HG03095 (cell line): ENCODE measurements at regions not wholly inside any gene's neighbourhood (a gene's known extent, or its start where the extent isn't known, plus 50 kb on each side); places are given as distances from the start of the nearest gene placed in this dataset.

ENCODE experiments used
- ATAC-seq: cut with Tn5 transposase; IDR thresholded peaks from one replicate; pipeline ENCODE4 v1.9.1; 2021; ENCODE audit warnings: moderate library complexity; ENCODE audit not compliant: unreplicated experiment

DNA sequence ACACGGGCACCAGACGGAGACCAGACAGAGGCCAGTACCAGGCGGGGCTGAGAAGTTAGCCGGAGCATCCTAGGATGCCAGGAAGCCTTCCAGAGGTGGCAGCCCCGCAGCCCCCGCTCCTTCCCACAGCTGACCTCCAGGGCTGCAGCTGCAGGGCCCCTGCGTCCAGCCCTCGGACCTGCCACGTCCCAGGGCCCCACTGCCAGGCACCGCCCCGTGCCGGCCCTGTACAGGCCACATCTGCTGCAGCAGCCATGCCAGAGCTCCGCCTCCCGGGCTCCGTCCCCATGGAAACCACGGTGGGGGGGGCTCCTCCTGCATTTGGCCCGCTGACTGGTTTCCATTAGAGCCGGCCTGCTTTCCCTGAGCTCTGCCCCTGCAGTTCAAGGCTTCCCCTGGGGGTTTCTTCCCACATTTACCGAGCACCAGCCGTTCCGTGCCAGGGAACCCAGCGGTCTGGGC, 62.5 kb upstream of the PPARA start:
- ATAC-seq: no peak

DNA sequence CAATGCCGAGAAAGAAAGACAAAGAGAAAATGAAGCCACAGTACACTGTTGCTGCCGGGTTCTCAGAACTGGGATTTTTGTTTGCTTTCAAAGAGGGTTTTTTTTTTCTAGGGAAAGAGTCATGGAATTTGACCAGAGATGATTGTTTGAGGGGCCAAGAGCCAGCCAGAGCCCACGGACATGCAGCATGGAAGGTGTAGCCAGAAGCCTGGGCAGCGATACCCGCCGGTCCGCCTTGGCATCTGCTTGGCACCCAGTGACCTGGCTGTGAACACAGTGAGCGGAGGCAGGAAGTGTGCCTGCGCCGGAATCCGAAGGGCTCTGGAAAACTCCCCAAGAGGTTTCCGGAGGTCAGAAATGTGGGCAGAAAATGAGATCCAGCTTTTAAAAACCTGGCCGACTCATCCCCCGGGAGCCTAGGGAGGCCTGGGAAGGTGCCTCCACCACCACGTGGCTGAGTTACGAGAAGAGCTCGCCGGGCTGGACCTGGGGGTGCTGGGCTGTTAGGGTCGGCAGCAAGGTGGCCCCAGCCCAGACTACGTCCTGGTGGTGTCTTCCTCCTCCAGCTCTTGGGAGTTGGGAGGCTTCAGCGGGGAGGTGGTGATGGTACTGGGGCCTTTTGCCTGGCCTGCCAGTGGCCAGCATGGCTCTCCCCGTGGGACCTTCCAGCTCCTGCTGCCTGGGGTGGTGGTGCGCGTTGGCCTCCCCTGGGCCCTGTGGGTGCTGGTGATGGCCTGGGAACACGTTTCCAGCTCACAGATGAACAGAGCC, 61.6 kb upstream of the PPARA start:
- no peak for ATAC-seq

DNA sequence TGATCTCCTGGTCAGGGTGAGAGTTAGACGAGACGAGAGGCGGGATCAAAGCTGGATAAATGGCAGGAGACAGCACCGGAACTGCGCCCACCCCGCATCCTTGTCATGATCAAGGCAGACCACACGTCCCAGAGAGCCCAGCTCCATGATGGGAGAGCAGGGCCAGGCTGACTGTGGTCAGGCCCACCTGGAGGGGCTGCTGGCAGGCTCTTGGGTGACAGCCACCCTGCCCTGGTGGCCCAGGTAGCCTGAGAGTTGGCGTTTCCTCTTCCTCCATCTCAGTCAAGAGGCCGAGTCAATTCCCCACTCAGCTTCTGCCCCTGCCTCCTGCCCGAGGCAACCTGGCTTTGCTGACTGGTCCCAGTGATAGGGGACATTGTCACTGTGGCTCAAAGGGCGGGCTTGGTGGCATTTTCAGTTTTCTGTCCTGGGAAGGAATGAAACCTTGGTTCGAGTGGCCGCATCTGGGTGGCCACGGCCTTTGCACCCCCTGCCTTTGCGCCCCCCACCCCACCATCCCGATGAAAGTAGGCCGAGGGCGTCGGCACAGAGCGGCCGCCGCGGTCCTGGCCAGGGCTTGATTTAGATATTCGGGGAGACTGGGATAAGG, 60.8 kb upstream of the PPARA start:
- no peak for ATAC-seq

DNA sequence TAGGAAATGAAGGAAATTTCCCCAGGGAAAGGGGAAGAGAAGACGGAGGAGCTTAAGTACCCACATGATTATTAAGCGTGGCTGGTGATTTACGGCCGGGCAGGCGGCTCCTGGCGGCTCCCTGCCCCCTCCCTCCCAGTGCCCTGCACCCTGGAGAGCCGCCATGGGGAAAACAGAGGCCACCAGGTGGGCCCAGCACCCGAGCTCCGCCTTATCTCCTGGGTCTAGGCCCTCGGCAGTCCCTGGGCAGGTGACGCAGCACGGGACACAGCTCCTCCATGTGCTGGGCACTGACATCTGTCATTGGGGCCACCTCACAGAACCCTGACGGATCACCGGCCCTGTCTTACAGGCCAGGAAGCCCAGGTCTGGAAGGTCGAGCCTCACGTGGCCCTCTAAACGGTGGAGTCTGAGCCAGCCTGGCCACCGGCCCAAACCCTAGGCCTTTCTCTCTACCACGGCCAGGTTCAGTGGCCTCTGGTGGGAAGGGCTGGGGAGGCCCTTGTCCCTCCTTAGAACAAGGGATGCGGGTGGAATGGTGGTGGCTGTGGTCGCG, 60.2 kb upstream of the PPARA start:
- ATAC-seq: no peak

DNA sequence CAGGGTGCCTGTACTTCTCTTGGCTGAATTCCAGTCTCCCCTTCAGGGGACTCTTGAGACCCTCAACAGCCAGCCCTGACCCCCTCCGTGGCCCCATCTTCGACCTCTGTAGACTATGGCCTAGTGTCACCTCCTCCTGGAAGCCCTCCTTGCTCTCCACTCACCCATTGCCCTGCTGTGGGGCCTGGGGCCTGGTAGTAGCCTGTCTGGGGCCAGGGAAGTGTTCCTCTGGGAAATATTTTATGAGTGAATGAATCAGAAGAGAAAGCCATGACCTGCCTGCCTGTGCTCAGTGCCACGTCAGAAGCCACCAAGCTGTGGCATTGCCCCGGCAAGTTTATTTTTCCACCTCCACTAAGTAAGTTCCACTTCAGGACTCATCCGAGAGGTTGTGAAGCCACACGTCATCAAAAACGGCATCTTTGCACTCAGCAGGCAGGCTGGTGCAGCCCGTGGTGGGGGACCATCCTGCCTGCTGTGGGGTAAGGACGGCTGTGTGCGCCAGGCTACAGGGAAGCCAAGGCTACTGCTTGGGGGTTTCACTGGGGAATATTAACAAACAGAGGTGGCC, 59.6 kb upstream of the PPARA start:
- ATAC-seq: no peak

DNA sequence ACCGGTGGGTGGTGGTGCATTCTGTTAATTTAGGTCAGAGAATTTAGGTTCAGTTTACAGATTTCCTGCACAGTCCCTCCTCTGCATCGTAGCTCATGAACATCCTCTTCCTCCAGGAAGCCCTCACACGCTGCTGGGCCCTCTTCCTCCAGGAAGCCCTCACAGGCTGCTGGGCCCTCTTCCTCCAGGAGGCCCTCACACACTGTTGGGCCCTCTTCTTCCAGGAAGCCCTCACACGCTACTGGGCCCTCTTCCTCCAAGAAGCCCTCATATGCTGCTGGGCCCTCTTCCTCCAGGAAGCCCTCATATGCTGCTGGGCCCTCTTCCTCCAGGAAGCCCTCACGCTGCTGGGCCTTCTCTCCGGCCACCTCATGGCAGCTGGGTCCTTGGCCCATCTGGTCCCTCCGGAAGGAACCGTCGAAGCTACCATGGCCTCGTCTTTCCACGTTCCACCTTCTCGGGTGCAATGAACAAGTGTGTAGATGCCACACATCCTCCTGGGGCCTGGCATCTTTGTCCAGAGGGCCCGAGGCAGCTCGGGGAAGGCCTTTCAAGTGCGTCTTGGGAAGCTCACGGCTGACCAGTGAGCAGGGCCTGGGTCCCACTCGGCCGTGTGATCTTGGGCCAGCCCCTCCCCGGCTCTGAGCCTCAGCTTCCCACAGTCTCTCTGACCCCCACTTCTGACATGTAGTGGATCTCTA, 58.9 kb upstream of the PPARA start:
- ATAC-seq: no peak

DNA sequence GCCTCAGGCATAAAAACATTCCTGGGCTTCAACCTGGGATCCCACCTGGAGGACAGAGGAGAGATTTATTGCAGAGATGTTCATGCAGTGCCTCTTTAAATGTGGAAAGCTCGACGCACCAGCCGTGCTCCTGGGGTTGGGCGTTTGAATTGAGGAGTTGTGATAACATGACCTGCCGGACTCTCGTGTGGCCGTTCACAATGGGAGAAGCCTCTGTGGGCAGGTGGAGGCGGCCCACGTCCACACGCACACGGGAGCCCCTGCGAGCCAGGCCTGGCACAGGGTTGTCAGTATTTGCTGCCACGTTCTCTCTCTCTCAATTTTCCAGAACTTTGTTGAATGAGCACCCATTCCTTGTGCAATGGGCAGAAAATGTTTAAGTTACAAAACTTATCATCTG, 58.3 kb upstream of the PPARA start:
- ATAC-seq: no peak

DNA sequence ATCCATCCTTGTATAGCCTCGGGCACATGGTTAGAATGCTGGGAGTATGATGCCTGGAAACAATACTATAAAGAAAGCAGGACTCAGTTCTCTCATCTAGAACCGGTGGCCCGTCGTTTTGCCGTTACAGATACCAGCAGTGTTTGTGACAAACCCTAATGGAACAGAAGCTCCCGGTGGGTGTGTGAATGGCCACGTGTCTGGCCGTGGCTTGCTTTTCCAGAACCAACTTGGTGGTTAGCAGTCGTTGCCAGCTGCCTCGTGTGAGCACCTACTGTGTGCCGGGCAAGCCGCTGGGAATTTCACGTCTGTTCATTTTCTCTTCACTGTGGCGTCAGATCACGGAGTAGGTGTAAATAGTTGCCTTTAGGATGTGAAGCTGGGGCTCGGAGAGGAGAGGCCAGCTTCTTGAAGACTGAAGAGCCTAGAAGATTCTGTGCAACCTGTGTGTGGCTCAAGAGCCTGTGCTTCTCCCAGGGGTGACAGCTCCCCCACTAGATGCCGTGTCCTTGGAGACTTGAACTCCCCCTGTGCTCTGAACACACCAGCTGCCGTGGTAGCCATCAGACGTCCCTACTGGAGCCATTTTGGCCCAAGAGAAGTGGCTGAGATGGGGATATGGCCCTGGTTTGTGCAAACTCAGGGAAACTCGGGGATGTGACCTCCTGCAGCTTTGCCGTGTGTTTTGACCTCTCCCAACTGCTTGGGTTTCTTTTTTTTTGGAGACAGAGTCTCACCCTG, 57.5 kb upstream of the PPARA start:
- ATAC-seq: no peak

DNA sequence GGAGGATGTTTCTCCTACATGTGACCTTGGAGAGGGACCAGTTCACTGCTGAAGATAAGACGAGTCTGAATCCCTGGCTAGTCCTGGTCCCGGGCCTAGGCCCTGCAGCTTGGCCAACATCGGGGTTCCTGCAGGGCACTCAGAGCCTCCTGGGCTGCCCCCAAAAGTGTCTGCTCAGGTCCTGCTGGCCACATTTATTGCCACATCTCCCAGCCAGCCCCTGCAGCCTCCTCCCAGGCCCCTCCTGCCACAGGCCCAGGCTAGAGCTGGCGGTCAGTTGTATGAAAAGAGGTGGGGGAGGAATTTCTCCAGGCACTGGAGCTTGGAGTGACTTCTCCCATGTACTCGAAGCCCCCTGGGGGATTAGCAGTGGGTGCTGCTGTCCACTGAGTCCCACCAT, 56.5 kb upstream of the PPARA start:
- ATAC-seq: no peak

DNA sequence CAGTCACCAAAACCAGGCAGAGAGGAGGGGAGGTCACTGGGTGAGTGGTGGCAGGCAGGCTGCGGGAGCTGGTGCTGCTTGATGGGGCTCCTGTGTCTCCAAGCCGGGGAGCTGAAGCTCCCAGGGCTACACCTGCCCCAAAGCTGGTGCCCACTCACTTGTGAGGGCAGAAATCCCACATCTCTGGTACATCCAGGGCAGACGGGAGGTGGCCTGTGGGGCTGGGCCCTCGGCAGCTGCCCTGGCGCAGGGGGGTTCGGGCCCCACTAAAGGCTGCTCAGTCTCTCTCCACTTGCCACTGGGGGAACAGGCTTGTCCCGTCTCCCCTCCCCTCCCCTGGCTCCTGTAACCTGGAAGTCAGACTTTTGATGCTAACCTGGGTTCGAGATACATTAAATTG, 55.6 kb upstream of the PPARA start:
- ATAC-seq: no peak

DNA sequence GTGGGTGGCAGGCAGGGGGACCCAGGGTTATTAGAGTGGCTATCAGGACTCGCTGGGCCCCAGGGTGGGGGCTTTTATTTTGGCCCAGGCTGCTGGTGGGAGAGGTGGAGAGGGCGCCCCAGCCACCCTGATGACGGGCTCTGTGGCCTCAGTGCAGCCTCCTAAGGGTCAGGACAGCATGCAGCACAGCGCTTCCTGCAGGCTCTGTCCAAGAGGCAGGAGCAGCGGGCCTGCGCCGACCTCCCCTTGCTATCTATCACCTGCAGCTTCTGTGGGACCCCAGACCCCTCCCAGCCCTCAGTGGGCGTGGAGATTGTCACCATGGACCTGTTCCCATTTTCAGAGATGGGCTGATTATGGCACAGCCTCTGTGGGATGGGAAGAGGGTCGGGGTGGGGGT, 54.3 kb upstream of the PPARA start:
- ATAC-seq: no peak

DNA sequence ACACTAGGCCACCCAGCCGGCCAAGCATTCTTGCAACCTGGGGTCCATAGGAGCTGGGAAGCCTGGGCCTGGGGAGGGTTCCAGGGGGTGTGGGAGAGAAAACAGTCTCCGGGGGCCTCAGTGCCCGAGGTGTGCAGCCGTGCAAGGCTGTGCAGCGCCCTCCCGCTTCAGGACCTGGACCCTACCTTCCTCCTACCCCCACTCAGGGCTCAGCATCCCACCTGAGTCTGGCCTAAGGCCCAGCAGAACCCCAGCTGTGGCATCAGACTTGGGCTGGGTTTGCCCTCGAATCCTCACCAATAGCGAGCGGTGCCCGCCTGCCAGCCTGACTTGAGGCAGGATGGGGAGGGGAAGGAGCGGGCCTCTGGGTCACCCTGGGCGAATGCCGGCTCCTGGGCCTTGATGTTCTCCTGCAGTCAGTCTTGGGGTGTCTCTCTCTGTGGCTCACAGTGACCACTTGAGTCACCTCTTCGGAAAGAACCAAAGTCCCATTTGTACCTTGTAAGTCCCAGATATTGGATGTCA, 53.6 kb upstream of the PPARA start:
- ATAC-seq: no peak

DNA sequence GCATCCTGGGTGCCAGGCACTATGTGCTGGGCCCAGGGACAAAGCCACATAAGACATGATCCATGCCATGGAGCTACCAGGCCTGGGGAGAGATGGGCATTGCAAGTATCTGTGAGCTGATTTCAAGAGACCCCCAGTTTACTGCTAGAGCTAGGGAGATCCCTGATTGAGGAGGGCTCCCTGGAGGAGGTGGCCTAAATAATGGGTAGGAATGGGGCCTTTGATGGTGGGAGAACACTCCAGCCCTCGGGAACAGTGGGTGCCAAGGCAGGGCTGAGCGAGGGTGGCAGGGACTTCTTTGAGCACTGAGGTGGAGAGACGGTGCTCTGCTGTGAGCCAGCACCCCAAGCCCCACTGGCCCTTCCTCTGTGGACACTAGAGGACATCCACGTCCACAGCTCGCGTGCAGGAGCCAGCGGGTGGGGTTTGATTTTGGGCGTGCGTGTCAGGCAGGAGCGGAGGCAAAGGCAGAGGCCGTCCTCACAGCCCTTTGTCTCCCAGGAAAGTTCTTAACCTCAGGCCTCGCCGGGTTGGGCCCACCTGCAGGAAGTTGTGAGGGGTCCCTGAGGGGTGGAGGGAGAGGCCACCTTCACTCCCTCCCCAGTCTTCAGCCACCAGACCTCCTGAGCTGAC, 52.9 kb upstream of the PPARA start:
- ATAC-seq: no peak

DNA sequence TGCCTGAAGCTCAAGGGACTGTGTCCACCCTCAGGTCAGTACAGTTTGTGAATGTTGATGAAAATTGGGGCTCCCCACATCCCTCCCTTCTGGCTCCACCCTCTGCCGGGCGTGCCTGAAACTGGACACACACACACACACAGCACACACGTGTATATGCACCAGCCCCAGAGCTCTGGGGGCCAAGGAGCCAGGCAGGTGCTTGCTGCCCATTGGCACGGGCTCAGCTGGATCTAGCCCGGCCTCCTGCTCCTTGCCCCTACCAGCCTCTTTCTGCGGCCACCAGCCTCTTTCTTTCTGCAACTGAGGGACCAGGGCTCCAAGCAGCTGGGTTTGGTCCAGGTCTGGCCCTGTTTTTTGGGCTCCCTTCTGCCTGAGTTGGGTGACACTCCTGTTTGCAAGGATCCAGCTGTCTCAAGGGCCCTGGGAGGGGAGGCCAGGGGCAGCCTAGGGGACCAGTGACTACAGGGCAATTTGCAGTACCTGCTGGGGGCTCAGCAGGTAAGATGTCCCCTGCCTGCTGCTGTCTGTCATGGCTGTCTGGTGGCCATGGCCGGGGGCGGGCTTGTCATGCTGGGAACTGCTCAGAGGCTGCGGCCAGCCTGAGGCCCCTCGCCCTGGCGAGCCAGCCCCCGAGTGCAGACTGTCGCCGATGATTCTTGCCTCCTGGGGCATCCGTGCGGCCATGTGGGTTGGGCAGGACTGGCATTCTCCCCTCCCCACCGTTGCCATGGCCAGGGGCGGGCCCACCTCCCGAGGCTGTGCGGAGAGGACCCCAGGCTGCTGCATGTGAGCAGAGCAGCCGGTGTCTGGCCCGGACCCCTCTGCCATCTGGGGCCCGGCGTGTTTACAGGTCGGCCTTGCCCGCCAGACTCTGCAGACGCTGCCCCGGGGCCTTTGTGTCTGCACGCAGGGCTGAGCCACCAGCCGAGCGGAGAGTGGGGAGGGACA, 51.5 kb upstream of the PPARA start:
- ATAC-seq: no peak

DNA sequence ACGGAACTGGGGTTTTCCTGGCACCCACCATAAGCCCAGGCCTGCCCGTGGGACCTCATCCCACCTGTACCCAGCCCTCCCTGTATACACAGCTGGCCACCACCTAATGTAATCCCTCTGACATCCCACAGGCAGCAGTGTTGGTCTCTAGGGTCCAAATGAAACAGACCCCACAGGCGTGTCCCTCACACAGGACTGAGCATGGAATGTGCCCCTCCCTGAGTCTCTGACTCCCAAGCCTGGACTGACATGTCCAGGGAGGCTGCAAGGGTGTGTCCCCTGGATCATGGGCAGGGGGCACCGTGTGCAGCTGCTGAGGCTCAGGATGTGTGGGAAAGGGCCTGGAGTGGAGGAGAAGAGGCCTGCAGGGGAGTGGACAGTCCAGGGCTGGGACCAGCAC, 50.6 kb upstream of the PPARA start:
- ATAC-seq: no peak

DNA sequence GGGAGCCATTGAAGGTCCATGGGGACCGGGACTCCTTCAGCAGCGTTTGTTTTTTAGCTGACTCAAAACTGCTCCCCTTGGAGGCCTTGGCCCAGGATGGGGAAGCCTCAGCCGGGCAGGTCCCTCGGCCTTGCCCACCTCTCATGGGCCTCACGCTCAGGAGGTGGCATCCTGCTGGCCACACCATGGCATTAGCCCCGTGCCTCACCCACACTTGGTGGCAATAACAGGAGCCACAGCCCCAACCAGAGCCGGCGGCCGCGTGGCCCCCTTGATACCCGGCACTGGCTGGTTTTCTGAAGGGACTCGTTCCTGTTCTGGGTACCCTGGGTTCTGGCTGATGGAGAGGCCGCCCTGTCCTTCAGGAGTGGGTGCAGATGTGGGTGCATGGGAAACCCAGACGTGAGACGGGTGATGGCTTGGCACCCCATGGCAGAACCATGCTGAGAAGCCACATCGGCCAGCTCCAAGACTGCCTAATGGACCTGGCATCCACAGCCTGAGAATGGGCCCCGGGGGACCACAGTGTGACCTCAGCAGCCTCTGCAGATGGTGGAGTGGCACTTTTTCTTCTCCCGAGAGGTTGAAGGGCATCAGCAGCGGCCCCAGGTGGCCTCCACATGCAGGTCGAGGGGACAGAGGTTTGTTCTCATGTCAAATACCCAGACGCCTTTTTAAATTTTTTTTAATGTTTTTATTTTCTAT, 49.8 kb upstream of the PPARA start:
- ATAC-seq: no peak
